ENCODE measurements at regions not wholly inside any gene's neighbourhood (a gene's known extent, or its start where the extent isn't known, plus 50 kb on each side); places are given as distances from the start of the nearest gene placed in this dataset.

- no peak for DNase-seq
Observed at GRCh38 chr20:22315073-22315472, 269.3 kb downstream of the FOXA2 start.

- peak; percentile 32 to 61 for DNase-seq
Observed at GRCh38 chr20:22312744-22313346, 271.5 kb downstream of the FOXA2 start.

GRCh38 chr20:22308934-22309333, 275.4 kb downstream of the FOXA2 start:
- no peak for DNase-seq

- no peak for DNase-seq
Observed at GRCh38 chr20:22307409-22307808, 277.0 kb downstream of the FOXA2 start.

GRCh38 chr20:22305381-22305780, 279.0 kb downstream of the FOXA2 start:
- no peak for DNase-seq

GRCh38 chr20:22303523-22303922, 280.8 kb downstream of the FOXA2 start:
- no peak for DNase-seq

- no peak for DNase-seq
Observed at GRCh38 chr20:22302039-22302438, 282.3 kb downstream of the FOXA2 start.

- DNase-seq = no peak
Observed at GRCh38 chr20:22293886-22294285, 290.5 kb downstream of the FOXA2 start.

GRCh38 chr20:22289442-22289841, 294.9 kb downstream of the FOXA2 start:
- DNase-seq = no peak

- no peak for DNase-seq
Observed at GRCh38 chr20:22288957-22289356, 295.4 kb downstream of the FOXA2 start.

GRCh38 chr20:22288156-22288555, 296.2 kb downstream of the FOXA2 start:
- DNase-seq = no peak

- DNase-seq = no peak
Observed at GRCh38 chr20:22285555-22285954, 298.8 kb downstream of the FOXA2 start.

- no peak for DNase-seq
Observed at GRCh38 chr20:22282696-22283095, 301.7 kb downstream of the FOXA2 start.

GRCh38 chr20:22274330-22274729, 310.0 kb downstream of the FOXA2 start:
- no peak for DNase-seq

- no peak for DNase-seq
Observed at GRCh38 chr20:22268675-22269074, 315.7 kb downstream of the FOXA2 start.

- no peak for DNase-seq
Observed at GRCh38 chr20:22264917-22265316, 319.5 kb downstream of the FOXA2 start.

GRCh38 chr20:22260506-22260905, 323.9 kb downstream of the FOXA2 start:
- peak in 1 of 2 donors; percentile 2 for DNase-seq

- DNase-seq = no peak
Observed at GRCh38 chr20:22257912-22258311, 326.5 kb downstream of the FOXA2 start.

- peak in 1 of 2 donors; percentile 2 for DNase-seq
Observed at GRCh38 chr20:22248051-22248667, 336.2 kb downstream of the FOXA2 start.

- DNase-seq = no peak
Observed at GRCh38 chr20:22245139-22245538, 339.2 kb downstream of the FOXA2 start.

GRCh38 chr20:22243067-22243466, 341.3 kb downstream of the FOXA2 start:
- DNase-seq = no peak

GRCh38 chr20:22241609-22242008, 342.8 kb downstream of the FOXA2 start:
- no peak for DNase-seq

- DNase-seq = no peak
Observed at GRCh38 chr20:22232923-22233322, 351.4 kb downstream of the FOXA2 start.

GRCh38 chr20:22232473-22232872, 351.9 kb downstream of the FOXA2 start:
- no peak for DNase-seq
